Left colon (tissue), 2 donors: ENCODE measurements at regions not wholly inside any gene's neighbourhood (a gene's known extent, or its start where the extent isn't known, plus 50 kb on each side); places are given as distances from the start of the nearest gene placed in this dataset.

Experiments used
- ATAC-seq: fragments of 200-7000 bp; cut with Tn5 transposase; one replicate; pipeline ENCODE4 v1.9.1; 2020; ENCODE audit warnings: mild to moderate bottlenecking, moderate library complexity
- DNase-seq, 2 donors: peaks; one replicate each; pipeline ENCODE4 v3.0.0-alpha.2; 2020
- intact Hi-C, 2 donors: fragments of 100-400 bp; cut with DNase I in 1 of 2; cut with micrococcal nuclease in 1 of 2; formaldehyde crosslinking; loops; one replicate each; pipeline versions ENCODE4 v1.11.2 to v1.14.0; 2022; cut with DNase I, micrococcal nuclease
- donor health status: DM: no; HTN: no; CAD: no.
- donor health status: DM: yes; HTN: yes; CAD: no.

GRCh38 chr2:75337016-75337415, 137.7 kb upstream of the TACR1 start:
- no peak for ATAC-seq

DNA sequence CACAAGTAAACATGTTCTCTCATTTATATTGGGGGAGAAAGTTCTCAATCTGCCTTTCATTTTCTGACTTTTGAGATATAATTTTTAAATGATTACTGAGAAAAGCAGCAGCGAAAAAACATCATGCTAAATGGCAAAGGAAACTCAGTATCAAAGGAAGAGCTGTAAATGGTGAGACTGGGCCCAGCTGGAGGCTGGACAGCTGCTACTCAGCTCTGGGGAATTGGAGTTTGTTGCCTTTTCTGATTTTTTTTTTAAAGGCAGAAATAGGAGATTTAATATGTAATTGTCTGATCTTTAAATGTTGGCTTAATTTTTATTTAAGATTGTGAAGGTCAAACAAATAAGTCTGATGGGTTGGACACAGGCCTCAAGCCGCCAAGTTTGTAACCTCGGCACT, 137.1 kb upstream of the TACR1 start:
- ATAC-seq (no peak), DNase-seq (no peak)
- intact Hi-C loops, result no loop called here

More at GRCh38 chr2:75337016-75337415, 137.7 kb upstream of the TACR1 start:
- no peak for DNase-seq
- intact Hi-C loops, result no loop called here

GRCh38 chr2:75334076-75334475, 134.8 kb upstream of the TACR1 start:
- ATAC-seq, result no peak
- DNase-seq, result no peak
- intact Hi-C loops, result no loop called here

- DNase-seq (no peak), ATAC-seq (no peak)
- intact Hi-C loops, result no loop called here
Observed at GRCh38 chr2:75333646-75334045, 134.3 kb upstream of the TACR1 start.

- no peak for DNase-seq
- no peak for ATAC-seq
- intact Hi-C loops, result no loop called here
Observed at GRCh38 chr2:75328156-75328555, 128.8 kb upstream of the TACR1 start.

DNA sequence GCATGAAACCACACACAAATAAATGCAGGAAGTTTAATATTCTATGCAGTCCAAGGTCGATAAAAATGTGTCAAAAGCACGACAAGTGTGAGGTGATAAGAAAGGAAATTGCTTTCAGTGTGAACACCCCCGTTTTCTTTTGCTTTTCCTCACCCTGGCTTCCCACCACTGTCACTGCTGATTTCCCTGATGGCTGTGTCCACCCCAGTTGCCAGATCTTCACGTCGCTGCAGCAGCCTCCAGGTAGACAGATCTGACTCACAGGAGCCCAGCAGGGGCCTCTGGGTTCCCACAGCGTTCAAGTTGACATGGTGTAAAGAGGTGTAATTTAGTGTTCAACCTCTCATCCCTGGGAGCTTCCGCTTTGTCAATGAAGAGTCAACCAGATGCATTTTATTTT, 128.0 kb upstream of the TACR1 start:
- ATAC-seq (no peak), DNase-seq (no peak)
- intact Hi-C loops, result no loop called here

- no peak for ATAC-seq
- no peak for DNase-seq
- intact Hi-C loops, result no loop called here
Observed at GRCh38 chr2:75326645-75327044, 127.3 kb upstream of the TACR1 start.

DNA sequence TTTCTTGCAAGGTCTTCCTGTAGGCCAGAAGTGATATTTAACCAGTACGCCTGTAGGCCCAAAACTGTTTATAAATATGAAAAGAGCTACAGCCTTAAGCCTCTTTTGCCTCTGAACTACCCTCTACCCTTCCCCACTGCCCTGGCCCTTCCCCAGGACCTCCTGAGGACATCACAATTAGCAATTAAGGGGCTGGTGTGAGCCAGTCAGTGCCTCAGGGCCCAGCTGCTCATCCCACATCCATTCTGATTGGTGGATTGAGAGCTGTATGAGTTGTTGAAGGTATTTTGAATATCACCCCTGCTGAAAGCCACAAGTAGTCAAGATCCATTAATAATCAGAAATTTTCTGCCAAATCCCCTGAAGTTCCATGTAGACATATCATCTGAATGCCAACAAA, 126.3 kb upstream of the TACR1 start:
- intact Hi-C loops, result no loop called here
- no peak for DNase-seq
- no peak for ATAC-seq

DNA sequence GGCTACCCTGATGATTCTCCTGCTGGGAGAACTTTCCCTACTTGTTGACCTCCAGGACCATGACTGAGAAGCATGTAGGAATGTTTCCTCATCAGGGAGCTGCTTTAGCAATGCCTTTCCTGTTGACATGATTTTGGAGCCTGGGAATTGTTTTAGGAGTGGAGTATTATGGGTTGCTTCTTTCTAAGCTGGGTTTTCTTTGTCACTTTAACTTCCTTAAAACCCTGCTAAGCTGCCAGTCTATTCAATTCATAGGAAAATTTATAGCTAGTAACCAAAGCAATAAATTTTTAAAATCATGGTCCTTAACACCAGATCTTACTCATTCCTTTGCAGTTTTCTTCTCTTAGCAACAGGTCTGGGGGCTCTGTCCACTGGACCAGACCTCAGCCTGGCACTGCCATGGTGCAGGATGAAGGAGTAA, 125.6 kb upstream of the TACR1 start:
- DNase-seq (no peak), ATAC-seq (no peak)
- intact Hi-C loops, result no loop called here

GRCh38 chr2:75324141-75324540, 124.8 kb upstream of the TACR1 start:
- ATAC-seq (no peak), DNase-seq (no peak)
- intact Hi-C loops, result no loop called here

- intact Hi-C loops, result no loop called here
- DNase-seq, result no peak
- no peak for ATAC-seq
Observed at GRCh38 chr2:75321599-75321922, 122.2 kb upstream of the TACR1 start.

DNA sequence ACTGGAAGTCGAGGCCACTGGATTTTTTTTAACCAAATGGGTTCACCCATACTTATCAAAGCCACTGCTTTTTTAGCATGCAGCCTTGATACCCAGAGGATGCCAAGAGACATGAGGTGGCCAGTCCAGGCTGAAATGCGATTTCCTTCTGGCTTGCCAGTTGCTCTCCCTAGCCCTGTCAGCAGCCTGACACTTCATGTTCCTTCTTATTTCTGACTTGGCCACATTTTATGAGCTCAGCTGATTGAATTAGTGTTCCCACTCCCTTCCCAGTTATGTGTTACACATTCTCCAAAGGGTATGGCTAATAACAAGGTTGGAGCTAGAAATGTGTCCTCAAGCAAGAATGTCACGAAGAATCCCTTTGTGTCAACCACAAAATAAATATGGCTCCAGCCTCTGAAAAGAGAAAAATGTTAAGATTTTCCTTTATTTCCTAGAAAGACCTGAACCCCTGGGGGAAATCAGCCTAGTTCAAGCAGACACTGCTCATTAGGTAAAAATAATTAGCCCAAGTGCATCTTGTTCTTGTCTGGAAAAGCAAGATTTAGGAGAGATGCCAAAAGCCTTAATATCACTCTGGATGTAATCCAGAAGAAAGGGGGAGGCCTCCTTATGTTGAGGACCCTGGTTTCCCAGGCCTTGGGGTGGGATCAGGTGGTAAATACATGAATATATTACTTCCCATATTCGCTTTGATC, 121.7 kb upstream of the TACR1 start:
- DNase-seq, result no peak
- ATAC-seq, result no peak
- intact Hi-C loops, result no loop called here

DNA sequence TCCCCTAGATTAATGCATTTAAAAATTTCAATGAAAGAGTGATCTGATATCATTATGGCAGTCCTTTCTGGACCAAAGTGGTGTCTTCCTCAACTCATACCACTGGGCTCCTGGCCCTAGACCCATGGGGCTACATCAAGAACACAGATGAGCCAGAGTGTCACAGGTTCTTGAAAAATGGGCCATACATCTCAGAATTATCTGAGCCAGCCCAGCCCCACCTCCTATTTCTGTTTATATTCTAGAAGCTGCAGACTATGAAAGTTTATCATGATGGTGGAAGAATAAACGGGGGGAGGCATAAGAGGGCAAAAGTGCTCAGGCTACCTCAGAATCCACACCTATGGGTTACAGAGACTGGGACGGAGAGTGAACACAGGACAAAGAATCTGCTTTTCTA, 120.6 kb upstream of the TACR1 start:
- DNase-seq (no peak), ATAC-seq (no peak)
- intact Hi-C loops, result no loop called here

DNA sequence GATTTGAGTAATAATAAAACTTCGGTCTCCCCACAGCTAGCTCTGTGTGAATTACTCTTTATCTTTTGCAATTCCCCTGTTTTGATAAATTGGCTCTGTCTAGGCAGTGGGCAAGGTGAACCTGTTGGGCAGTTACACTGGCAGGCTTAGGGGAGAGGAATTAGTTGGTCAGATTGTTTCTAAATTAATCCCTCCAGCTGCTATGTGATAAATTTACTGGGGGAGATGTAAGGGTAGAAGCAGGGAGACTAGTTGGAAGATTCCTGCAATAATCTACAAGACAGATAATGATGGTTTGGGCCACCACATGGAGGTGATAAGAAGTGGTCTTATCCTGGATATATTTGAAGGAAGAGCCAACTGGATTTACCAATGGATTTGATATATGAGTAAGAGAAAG, 118.5 kb upstream of the TACR1 start:
- intact Hi-C loops, result no loop called here
- DNase-seq (no peak), ATAC-seq (no peak)

DNA sequence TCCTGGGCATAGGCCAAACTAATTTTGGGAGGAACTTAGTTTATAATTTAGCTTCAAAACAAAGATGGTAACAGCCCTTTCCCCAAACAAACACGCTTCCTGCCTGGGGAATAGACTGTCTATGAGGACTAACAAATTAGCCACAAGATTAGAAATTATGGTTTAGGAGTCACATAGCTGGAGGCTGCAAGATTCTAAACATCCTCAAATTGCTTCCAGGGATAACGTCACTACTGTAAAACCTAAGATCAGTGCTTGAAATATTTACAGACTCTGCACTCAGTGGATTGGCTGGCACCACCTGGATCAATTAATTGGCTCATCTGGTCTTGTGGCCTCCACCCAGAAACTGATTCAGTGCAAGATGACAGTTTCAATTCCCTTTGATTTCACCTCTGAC, 118.0 kb upstream of the TACR1 start:
- no peak for ATAC-seq
- intact Hi-C loops, result no loop called here
- DNase-seq, result no peak

- no peak for DNase-seq
- intact Hi-C loops, result no loop called here
- no peak for ATAC-seq
Observed at GRCh38 chr2:75315436-75315835, 116.1 kb upstream of the TACR1 start.

- ATAC-seq, result no peak
- peak in 1 of 2 donors; percentile 24 for DNase-seq
Observed at GRCh38 chr2:75311993-75312392, 112.7 kb upstream of the TACR1 start.

DNA sequence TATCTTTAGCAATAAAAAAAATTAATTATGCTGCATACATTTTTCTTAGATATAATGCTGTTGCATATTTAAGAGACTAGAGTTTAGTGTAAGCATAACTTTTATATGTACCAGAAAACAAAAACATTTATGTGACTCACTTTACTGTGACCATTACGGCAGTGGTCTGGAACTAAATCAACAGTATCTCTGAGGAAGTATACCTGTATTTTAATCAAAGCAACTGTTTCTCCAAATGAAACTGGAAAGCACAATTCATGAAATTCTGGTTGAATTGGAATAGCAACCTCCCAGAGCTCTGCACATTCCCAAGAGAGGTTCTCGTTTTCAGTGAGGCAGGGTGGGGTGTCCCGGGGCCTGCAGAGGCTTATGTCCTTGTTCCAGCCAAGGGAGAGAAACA, 112.2 kb upstream of the TACR1 start:
- intact Hi-C loops, result no loop called here
- ATAC-seq (no peak), DNase-seq (no peak)

More at GRCh38 chr2:75311993-75312392, 112.7 kb upstream of the TACR1 start:
- intact Hi-C loops, result no loop called here

DNA sequence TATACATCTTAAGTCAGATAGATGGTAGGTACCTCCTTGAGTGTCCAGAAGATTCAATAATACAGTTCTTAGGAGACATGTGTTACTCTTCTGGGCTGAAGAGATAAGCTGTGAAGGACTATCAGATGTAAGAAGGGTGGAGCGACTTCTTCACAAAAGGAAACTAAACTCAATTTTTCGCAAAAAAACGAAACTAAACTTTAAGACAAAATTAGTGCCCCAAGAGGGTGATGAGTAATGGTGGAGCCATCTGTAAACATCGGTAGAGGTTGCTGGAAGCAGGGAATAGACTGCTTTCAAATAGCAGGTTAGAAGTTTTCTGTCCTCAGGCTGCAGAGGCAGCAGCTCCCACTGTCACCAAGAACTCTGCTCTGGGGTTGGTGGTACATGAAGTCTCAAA, 111.6 kb upstream of the TACR1 start:
- ATAC-seq, result no peak
- intact Hi-C loops, result no loop called here
- no peak for DNase-seq

DNA sequence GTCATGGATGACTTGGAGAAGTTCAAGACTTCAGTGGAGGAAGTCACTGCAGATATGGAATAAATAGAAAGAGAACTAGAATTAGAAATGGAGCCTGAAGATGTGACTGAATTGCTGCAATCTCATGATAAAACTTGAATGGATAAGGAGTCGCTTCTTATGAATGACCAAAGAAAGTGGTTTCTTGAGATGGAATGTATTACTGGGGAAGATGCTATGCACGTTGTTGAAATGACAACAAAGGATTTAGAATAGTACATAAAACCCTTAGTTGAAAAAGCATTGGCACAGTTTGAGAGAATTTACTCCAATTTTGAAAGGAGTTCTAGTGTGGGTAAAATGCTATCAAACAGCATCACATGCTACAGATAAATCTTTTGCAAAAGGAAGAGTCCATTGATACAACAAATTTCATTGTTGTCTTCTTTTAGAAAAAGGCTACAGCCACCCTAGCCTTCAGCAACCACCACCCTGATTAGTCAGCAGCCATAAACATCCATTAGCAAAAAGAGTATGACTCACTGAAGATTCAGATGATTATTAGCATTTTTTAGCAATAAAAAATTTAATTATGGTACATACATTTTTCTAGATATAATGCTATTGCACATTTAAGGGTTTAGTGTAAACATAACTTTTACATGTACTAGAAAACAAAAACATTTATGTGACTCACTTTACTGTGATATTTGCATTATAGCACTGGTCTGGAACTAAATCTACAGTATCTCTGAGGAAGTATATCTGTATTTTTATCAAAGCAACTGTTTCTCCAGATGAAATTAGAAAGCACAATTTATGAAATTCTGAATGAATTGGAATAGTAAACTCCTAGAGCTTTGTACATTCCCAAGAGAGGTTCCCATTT, 110.5 kb upstream of the TACR1 start:
- no peak for ATAC-seq
- intact Hi-C loops, result no loop called here
- no peak for DNase-seq

DNA sequence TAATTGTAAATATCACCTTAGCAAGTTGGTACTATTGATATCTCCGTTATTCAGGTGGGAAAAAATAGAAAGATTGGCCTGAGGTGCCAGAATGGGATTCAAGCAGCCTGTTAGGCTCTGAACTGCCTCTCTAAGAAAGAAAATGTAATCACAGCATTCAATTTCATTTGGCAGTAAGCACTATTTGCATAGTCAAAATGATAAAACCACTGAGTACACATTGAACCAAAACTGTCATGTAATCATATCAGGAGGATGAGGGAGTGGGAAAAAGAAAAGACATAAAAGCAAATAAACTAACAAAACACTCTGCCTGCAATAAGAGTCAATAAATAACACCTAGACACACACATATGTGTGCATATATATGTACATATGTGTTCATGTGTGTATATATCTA, 103.9 kb upstream of the TACR1 start:
- DNase-seq, result no peak
- intact Hi-C loops, result no loop called here
- ATAC-seq, result no peak
